Loucy (cell line): ENCODE measurements at regions not wholly inside any gene's neighbourhood (a gene's known extent, or its start where the extent isn't known, plus 50 kb on each side); places are given as distances from the start of the nearest gene placed in this dataset.
"Not testable (repeated sequence)": the region's sequence is repeated elsewhere in the genome, so short reads cannot be mapped to it uniquely, and the experiment has no call there.

Experiments
- H2AFZ ChIP-seq: fragments of 200-600 bp; sonication (generic); 2 replicates; pipeline ENCODE4 v1.6.0; 2016; ENCODE audit warnings: antibody characterized with exemption, mild to moderate bottlenecking, low read length, moderate library complexity
- H3F3A ChIP-seq: fragments of 200-600 bp; 2 replicates; pipeline ENCODE4 v1.6.0; 2016; ENCODE audit warnings: antibody characterized with exemption, low read depth, mild to moderate bottlenecking
- H3K27me3 ChIP-seq: fragments of 200-600 bp; sonication (generic); 2 replicates; pipeline ENCODE4 v1.6.1; 2014; ENCODE audit warnings: low read length, mild to moderate bottlenecking; ENCODE audit not compliant: insufficient read depth, poor library complexity, severe bottlenecking
- H3K36me3 ChIP-seq: fragments of 200-600 bp; sonication (generic); 2 replicates; pipeline ENCODE4 v1.6.1; 2016; ENCODE audit warnings: low read length; ENCODE audit not compliant: insufficient read depth
- H3K4me1 ChIP-seq: fragments of 200-600 bp; sonication (generic); 2 replicates; pipeline ENCODE4 v1.5.1; 2014; ENCODE audit warnings: low read length, mild to moderate bottlenecking; ENCODE audit not compliant: insufficient read depth, poor library complexity, severe bottlenecking
- H3K4me2 ChIP-seq: fragments of 200-600 bp; sonication (generic); 2 replicates; pipeline ENCODE4 v1.6.0; 2014; ENCODE audit warnings: antibody characterized with exemption, low read length, low read depth, mild to moderate bottlenecking; ENCODE audit not compliant: poor library complexity, severe bottlenecking
- H3K4me3 ChIP-seq: fragments of 200-600 bp; sonication (generic); 2 replicates; pipeline ENCODE4 v1.5.1; 2014; ENCODE audit warnings: low read length, mild to moderate bottlenecking, mixed read lengths; ENCODE audit not compliant: poor library complexity, severe bottlenecking
- H3K79me2 ChIP-seq: fragments of 200-600 bp; sonication (generic); 2 replicates; pipeline ENCODE4 v1.6.1; 2014; ENCODE audit warnings: low read length; ENCODE audit not compliant: insufficient read depth
- H3K9ac ChIP-seq: fragments of 200-600 bp; sonication (generic); 2 replicates; pipeline ENCODE4 v1.6.0; 2014; ENCODE audit warnings: mild to moderate bottlenecking, low read depth, low read length, moderate library complexity; ENCODE audit not compliant: poor library complexity, severe bottlenecking
- H3K9me2 ChIP-seq: fragments of 200-600 bp; sonication (generic); replicated peaks from 2 replicates; pipeline ENCODE4 v1.6.1; 2016; ENCODE audit warnings: low read depth, low read length, mixed read lengths
- H3K9me3 ChIP-seq: fragments of 200-600 bp; sonication (generic); 2 replicates; pipeline ENCODE4 v1.6.1; 2014; ENCODE audit warnings: mild to moderate bottlenecking, antibody characterized with exemption, low read length, low read depth; ENCODE audit not compliant: insufficient read depth
- H4K20me1 ChIP-seq: fragments of 200-600 bp; sonication (generic); 2 replicates; pipeline ENCODE4 v1.6.0; 2014; ENCODE audit warnings: antibody characterized with exemption, low read length, mild to moderate bottlenecking; ENCODE audit not compliant: insufficient read depth, poor library complexity, severe bottlenecking
- EZH2phosphoT487 ChIP-seq: fragments of 200-600 bp; IDR thresholded peaks from 2 replicates; pipeline ENCODE4 v1.6.1; 2018; ENCODE audit warnings: antibody characterized with exemption, mild to moderate bottlenecking, moderate library complexity, borderline replicate concordance
- TF ChIP-seq, protein P1 (sequence below): fragments of 200-600 bp; sonication (generic); conservative IDR thresholded peaks from 2 replicates; pipeline ENCODE4 v1.5.1; 2014; ENCODE audit warnings: mild to moderate bottlenecking, antibody characterized with exemption, low read length

DNA sequence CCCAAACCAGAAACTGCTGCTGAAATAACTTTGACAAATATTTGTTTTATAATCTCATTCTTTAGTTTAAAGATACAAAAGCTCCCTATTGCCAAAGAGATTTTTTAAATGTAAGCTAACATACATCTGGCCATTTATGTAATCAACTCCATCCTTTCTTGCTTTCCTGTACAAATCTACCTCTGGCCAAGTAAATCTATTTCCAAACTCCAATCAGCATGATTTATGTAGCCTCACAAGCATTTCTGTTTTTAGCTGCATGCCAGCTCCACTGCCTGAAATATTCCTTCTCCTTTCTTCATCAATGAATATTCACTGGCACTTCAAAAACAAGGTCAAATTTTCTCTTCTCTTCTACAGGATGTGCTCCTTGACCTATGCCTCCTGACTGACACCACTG lies 80.0 kb downstream of the SHOX2 start:
- H3F3A ChIP-seq, result no peaks in the 10 kb centered on the region
- no peaks in the 10 kb centered on the region for H3K9me3 ChIP-seq
- no peaks in the 10 kb centered on the region for H3K9me2 ChIP-seq
- no peak overlapping the region for H3K4me2 ChIP-seq
- no peaks in the 10 kb centered on the region for H3K27me3 ChIP-seq
- H2AFZ ChIP-seq, result no peak overlapping the region
- no peaks in the 10 kb centered on the region for H3K36me3 ChIP-seq
- no peaks in the 10 kb centered on the region for H3K4me1 ChIP-seq
- no peak overlapping the region for H3K4me3 ChIP-seq
- no peak overlapping the region for H3K9ac ChIP-seq
- H3K79me2 ChIP-seq, result no peaks in the 10 kb centered on the region
- TF ChIP-seq EZH2phosphoT487, result no peak
- TF ChIP-seq, protein P1, sequence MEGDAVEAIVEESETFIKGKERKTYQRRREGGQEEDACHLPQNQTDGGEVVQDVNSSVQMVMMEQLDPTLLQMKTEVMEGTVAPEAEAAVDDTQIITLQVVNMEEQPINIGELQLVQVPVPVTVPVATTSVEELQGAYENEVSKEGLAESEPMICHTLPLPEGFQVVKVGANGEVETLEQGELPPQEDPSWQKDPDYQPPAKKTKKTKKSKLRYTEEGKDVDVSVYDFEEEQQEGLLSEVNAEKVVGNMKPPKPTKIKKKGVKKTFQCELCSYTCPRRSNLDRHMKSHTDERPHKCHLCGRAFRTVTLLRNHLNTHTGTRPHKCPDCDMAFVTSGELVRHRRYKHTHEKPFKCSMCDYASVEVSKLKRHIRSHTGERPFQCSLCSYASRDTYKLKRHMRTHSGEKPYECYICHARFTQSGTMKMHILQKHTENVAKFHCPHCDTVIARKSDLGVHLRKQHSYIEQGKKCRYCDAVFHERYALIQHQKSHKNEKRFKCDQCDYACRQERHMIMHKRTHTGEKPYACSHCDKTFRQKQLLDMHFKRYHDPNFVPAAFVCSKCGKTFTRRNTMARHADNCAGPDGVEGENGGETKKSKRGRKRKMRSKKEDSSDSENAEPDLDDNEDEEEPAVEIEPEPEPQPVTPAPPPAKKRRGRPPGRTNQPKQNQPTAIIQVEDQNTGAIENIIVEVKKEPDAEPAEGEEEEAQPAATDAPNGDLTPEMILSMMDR, result no peak
- H4K20me1 ChIP-seq, result no peaks in the 10 kb centered on the region

DNA sequence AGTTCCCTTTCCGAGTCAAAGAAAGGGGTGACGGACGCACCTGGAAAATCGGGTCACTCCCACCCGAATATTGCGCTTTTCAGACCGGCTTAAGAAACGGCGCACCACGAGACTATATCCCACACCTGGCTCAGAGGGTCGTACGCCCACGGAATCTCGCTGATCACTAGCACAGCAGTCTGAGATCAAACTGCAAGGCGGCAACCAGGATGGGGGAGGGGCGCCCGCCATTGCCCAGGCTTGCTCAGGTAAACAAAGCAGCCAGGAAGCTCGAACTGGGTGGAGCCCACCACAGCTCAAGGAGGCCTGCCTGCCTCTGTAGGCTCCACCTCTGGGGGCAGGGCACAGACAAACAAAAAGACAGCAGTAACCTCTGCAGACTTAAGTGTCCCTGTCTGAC lies 86.3 kb downstream of the SHOX2 start:
- not testable (repeated sequence) for H3K27me3 ChIP-seq, H2AFZ ChIP-seq, H3K79me2 ChIP-seq, H3K4me2 ChIP-seq, H4K20me1 ChIP-seq, H3K4me1 ChIP-seq, H3F3A ChIP-seq, H3K4me3 ChIP-seq, H3K9me2 ChIP-seq, H3K9me3 ChIP-seq, H3K9ac ChIP-seq, H3K36me3 ChIP-seq

DNA sequence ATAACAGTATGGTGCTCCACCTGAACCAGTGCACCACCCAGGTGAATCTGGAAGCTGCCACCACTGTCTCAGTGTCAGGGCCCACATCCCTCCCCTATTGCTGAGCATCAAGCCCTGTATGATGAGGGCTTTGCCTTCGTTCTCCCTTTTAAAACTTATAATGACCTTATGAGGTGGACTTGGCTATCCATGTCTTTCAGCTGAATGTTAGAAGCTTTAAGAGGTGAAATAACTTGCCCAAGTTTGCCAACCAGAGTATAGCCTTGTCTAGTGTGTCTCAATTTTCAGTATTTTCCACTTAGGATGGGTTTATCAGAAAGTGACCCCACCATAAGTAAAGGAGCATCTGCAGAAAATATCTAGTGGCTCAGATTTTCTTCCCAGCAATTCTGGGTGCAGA lies 87.8 kb downstream of the SHOX2 start:
- Histone ChIP-seq H3K4me3 (no peak overlapping the region), H2AFZ (no peak overlapping the region)

DNA sequence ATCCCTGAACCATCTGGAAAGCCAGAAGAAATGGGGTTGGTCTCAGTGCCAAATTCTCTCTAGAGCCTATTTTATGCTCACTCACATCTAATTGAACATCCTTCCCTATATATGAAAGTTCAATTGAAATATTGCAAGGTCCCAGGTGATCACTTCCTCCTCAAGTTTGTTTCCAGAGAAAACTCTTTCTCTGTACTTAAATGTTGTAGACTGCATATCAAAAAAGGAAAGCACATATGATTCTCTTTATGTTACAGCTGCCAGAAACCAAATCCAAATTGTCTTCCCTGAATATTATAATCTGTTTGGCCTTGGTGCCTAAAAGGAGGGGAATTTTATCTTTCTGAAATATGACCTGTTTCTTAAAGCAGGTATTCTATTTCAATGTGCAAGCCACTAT lies 93.3 kb downstream of the SHOX2 start:
- H3K9ac ChIP-seq, result no peak overlapping the region
- TF ChIP-seq EZH2phosphoT487, result no peak
- TF ChIP-seq, protein P1, result no peak
- no peaks in the 10 kb centered on the region for H4K20me1 ChIP-seq
- no peak overlapping the region for H3K4me3 ChIP-seq
- no peaks in the 10 kb centered on the region for H3K9me2 ChIP-seq
- no peak overlapping the region for H3K4me2 ChIP-seq
- H2AFZ ChIP-seq, result no peak overlapping the region
- H3K4me1 ChIP-seq, result no peaks in the 10 kb centered on the region
- H3F3A ChIP-seq, result no peaks in the 10 kb centered on the region
- H3K36me3 ChIP-seq, result no peaks in the 10 kb centered on the region
- H3K9me3 ChIP-seq, result no peaks in the 10 kb centered on the region
- no peaks in the 10 kb centered on the region for H3K79me2 ChIP-seq
- H3K27me3 ChIP-seq, result no peaks in the 10 kb centered on the region

More for the DNA sequence above, 87.8 kb downstream of the SHOX2 start:
- Histone ChIP-seq H3K36me3 (no peaks in the 10 kb centered on the region), H3K27me3 (no peaks in the 10 kb centered on the region), H4K20me1 (no peaks in the 10 kb centered on the region), H3K9ac (no peak overlapping the region), H3K9me3 (no peaks in the 10 kb centered on the region; the same call in 1 of the 2 replicates), H3K79me2 (no peaks in the 10 kb centered on the region), H3K4me1 (no peaks in the 10 kb centered on the region), H3K9me2 (no peaks in the 10 kb centered on the region), H3F3A (no peaks in the 10 kb centered on the region), H3K4me2 (no peak overlapping the region)
- TF ChIP-seq EZH2phosphoT487, result no peak
- TF ChIP-seq, protein P1, result no peak
